K562 (cell line): ENCODE measurements at regions not wholly inside any gene's neighbourhood (a gene's known extent, or its start where the extent isn't known, plus 50 kb on each side); places are given as distances from the start of the nearest gene placed in this dataset.
A peak's percentile ranks its signal among the peaks of the same experiment; 100 is the strongest.

Experiments used
- ATAC-seq: fragments of 200-7000 bp; cut with Tn5 transposase; 3 replicates; pipeline ENCODE4 v1.9.1; 2020; ENCODE audit warnings: moderate library complexity
- BruUV-seq: library from RNA; stranded (reverse); fragments of 400-500 nt; replicated peaks from 2 replicates; lab custom pipeline; 2021; lab: Mats Ljungman, UMichigan
- CTCF ChIA-PET: fragments of 300-600 bp; formaldehyde crosslinking; extraction: SDS; loops from one replicate; lab custom pipeline; 2021; ENCODE audit warnings: low intra/inter-chr PET ratio; lab: Yijun Ruan, JAX
- POLR2A ChIA-PET: fragments of 300-600, 350-650 bp; sonication (Branson Sonifier 250); formaldehyde crosslinking; extraction: SDS; loops from one replicate; lab custom pipeline; 2021; ENCODE audit warnings: antibody characterized with exemption, inconsistent platforms; lab: Yijun Ruan, JAX
- DNase-seq, 4 experiments: peaks; one replicate each; pipeline versions ENCODE4 v3.0.0 to v3.0.0-alpha.2; 2011 to 2018; ENCODE audit warnings: low spot score in 3 of 4, mixed read lengths in 3 of 4; ENCODE audit errors: extremely low read depth in 1 of 4
- FAIRE-seq: peaks from 2 replicates; lab custom pipeline; 2011; peaks lifted over from hg19 to GRCh38; lab: Jason Lieb, UNC
- H2AFZ ChIP-seq: 2 replicates; pipeline ENCODE4 v1.6.0; 2011; ENCODE audit warnings: low read depth, low read length, control low read depth, inconsistent platforms
- H3K27ac ChIP-seq: fragments of 200-600 bp; 3 replicates; pipeline ENCODE4 v1.8.0; 2011; ENCODE audit warnings: low read depth, mild to moderate bottlenecking, control low read depth, inconsistent platforms, low read length, moderate library complexity, mixed read lengths; ENCODE audit errors: extremely low read depth
- H3K27me3 ChIP-seq, 2 experiments: fragments of 300-600 bp in 1 of 2; 2 replicates in 1 of 2; 3 replicates in 1 of 2; pipeline versions ENCODE4 v1.6.0 to v1.8.0; 2011; ENCODE audit warnings: inconsistent platforms in 2 of 2, low read length in 2 of 2, mild to moderate bottlenecking in 1 of 2, mixed read lengths in 1 of 2, moderate library complexity in 1 of 2; ENCODE audit not compliant: control insufficient read depth in 2 of 2, insufficient read depth in 2 of 2
- H3K36me3 ChIP-seq: fragments of 300-600 bp; 3 replicates; pipeline ENCODE4 v1.8.0; 2011; ENCODE audit warnings: mild to moderate bottlenecking, low read length, inconsistent platforms; ENCODE audit not compliant: control insufficient read depth, insufficient read depth
- H3K4me1 ChIP-seq, 2 experiments: fragments of 200-600 bp in 1 of 2; replicated peaks in 1 of 2; 2 replicates in 1 of 2; 3 replicates in 1 of 2; pipeline versions ENCODE4 v1.5.1 to v1.8.0; 2011; ENCODE audit warnings: inconsistent platforms in 2 of 2, low read length in 2 of 2, mild to moderate bottlenecking in 1 of 2, mixed read lengths in 1 of 2, moderate library complexity in 1 of 2; ENCODE audit not compliant: control insufficient read depth in 2 of 2, insufficient read depth in 2 of 2
- H3K4me2 ChIP-seq: 2 replicates; pipeline ENCODE4 v1.6.1; 2011; ENCODE audit warnings: low read length, control low read depth, inconsistent platforms, mixed read lengths; ENCODE audit not compliant: insufficient read depth
- H3K4me3 ChIP-seq: fragments of 200-600 bp; sonication (generic), shearing (Covaris generic); 2 replicates; pipeline ENCODE4 v1.5.1; 2016; ENCODE audit warnings: control low read depth, inconsistent platforms
- H3K79me2 ChIP-seq: fragments of 200-600 bp; 3 replicates; pipeline ENCODE4 v1.8.0; 2011; ENCODE audit warnings: low read length, inconsistent platforms; ENCODE audit not compliant: control insufficient read depth, insufficient read depth
- H3K9ac ChIP-seq, 2 experiments: 2 replicates each; pipeline versions ENCODE4 v1.6.0 to v1.6.1; 2011; ENCODE audit warnings: low read depth in 2 of 2, low read length in 2 of 2, control low read depth in 1 of 2, inconsistent platforms in 1 of 2, mild to moderate bottlenecking in 1 of 2, mixed read lengths in 1 of 2; ENCODE audit not compliant: insufficient read depth in 1 of 2
- H3K9me1 ChIP-seq: one replicate; pipeline ENCODE4 v1.6.0; 2011; ENCODE audit warnings: inconsistent platforms, mild to moderate bottlenecking, low read length, moderate library complexity; ENCODE audit not compliant: control insufficient read depth, insufficient read depth
- H3K9me3 ChIP-seq: replicated peaks from 2 replicates; pipeline ENCODE4 v1.5.1; 2011; ENCODE audit warnings: low read depth, low read length, inconsistent platforms; ENCODE audit not compliant: control insufficient read depth, insufficient read depth
- H4K20me1 ChIP-seq: replicated peaks from 2 replicates; pipeline ENCODE4 v1.6.1; 2011; ENCODE audit warnings: low read length, inconsistent platforms, mixed read lengths; ENCODE audit not compliant: control insufficient read depth, insufficient read depth
- MAZ ChIP-seq, 2 experiments: fragments of 450-650 bp in 1 of 2; sonication (generic) in 1 of 2; formaldehyde crosslinking; IDR thresholded peaks in 1 of 2; conservative IDR thresholded peaks in 1 of 2; 2 replicates each; pipeline versions ENCODE4 v1.4.0 to v1.5.0; 2020; ENCODE audit warnings: mild to moderate bottlenecking in 1 of 2, missing genetic modification reagents in 1 of 2
- MEIS2 ChIP-seq: fragments of 450-650 bp; IDR thresholded peaks from 2 replicates; pipeline ENCODE4 v1.6.1; 2014; ENCODE audit warnings: mild to moderate bottlenecking; ENCODE audit not compliant: partially characterized antibody
- NFIC ChIP-seq: fragments of 450-650 bp; IDR thresholded peaks from 2 replicates; pipeline ENCODE4 v1.6.1; 2017; ENCODE audit warnings: mild to moderate bottlenecking, inconsistent platforms
- ZFP1 ChIP-seq: fragments of 450-650 bp; formaldehyde crosslinking; IDR thresholded peaks from 2 replicates; pipeline ENCODE4 v1.4.0; 2020; ENCODE audit warnings: mild to moderate bottlenecking, mixed read lengths
- WGBS: fragments of 100-300 bp; shearing (Covaris generic); methylation state at CpG from one replicate; pipeline ENCODE4 v1.1.6; 2016; ENCODE audit warnings: low coverage, mixed read lengths; ENCODE audit not compliant: insufficient coverage; ENCODE audit errors: missing lambda C conversion rate; 5-methylcytosine and 5-hydroxymethylcytosine counted together
- in situ Hi-C: fragments of 300-500 bp; cut with MboI; formaldehyde crosslinking; loops from 4 replicates; pipeline ENCODE4 v1.15.0; 2018; ENCODE audit warnings: inconsistent platforms, mixed read lengths
- intact Hi-C: fragments of 100-400 bp; cut with micrococcal nuclease; formaldehyde crosslinking; loops from 2 replicates; pipeline ENCODE4 v1.14.2; 2022

GRCh38 chr1:67596674-67597073 is 88.3 kb upstream of the GADD45A start:
- intact Hi-C loops (no loop called here), in situ Hi-C loops (no loop called here)
- DNase-seq: no peak
- WGBS: 74% methylated on average over 3 of the region's 3 CpGs
- 0 out of 2 replicates have a peak, but pooled peaks have one; percentile 23 for TF ChIP-seq NFIC
- no peak for TF ChIP-seq ZFP1
- H3K27ac ChIP-seq: no peak overlapping the region
- H3K27me3 ChIP-seq: no peaks in the 10 kb centered on the region
- BruUV-seq: no TSS peak
- peaks cover 4 to 5% of the 10 kb centered on the region in 2 experiments; a peak in 3 of 5 replicates for H3K4me1 ChIP-seq
- ChIA-PET CTCF (no interaction called here), POLR2A (interaction anchor here (0.7 to 2.7 kb wide), 2 partner anchors 8 to 14 kb away, joined by 3 to 10 read pairs; no protein-coding TSS in a partner anchor)
- no peak overlapping the region for H3K4me3 ChIP-seq
- no peak overlapping the region for H3K4me2 ChIP-seq
- no peak for ATAC-seq
- no peaks in the 10 kb centered on the region for H3K9me1 ChIP-seq
- H4K20me1 ChIP-seq: no peaks in the 10 kb centered on the region
- H3K9me3 ChIP-seq: no peaks in the 10 kb centered on the region
- no peak overlapping the region for H3K9ac ChIP-seq
- H3K36me3 ChIP-seq: no peaks in the 10 kb centered on the region
- no peaks in the 10 kb centered on the region for H3K79me2 ChIP-seq
- FAIRE-seq: no peak
- H2AFZ ChIP-seq: no peak overlapping the region

DNA sequence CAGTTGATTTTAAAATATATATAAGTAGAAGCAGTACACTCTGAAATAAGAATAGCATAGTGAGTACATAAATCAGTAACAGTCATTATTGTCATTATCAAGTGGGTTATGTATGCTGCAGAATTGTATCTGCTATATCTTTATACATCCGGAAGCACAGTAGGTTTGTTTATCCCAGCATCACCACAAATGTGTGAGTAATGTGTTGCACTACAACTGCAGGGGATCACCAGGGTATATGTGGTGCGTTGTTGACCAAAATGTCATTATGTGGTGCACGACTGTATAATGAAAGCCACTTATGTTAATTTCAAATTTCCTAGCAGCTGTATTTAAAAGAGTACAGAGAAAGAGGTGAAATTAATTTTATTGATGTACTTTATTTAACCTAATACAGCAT is 87.7 kb upstream of the GADD45A start:
- in situ Hi-C loops: no loop called here

More for the DNA sequence above, 87.7 kb upstream of the GADD45A start:
- Histone ChIP-seq H3K4me2 (no peak overlapping the region), H3K4me3 (no peak overlapping the region), H3K27me3 (no peaks in the 10 kb centered on the region), H3K36me3 (no peaks in the 10 kb centered on the region), H2AFZ (no peak overlapping the region), H3K9ac (no peak overlapping the region), H3K79me2 (no peaks in the 10 kb centered on the region), H3K9me3 (no peaks in the 10 kb centered on the region), H3K27ac (no peak overlapping the region), H4K20me1 (no peaks in the 10 kb centered on the region), H3K4me1 (peaks cover 5 to 6% of the 10 kb centered on the region in 2 experiments; a peak in 3 of 5 replicates), H3K9me1 (no peaks in the 10 kb centered on the region)
- ChIA-PET CTCF (no interaction called here), POLR2A (interaction anchor here (0.7 kb wide), 1 partner anchor 9 kb away, joined by 3 read pairs; no protein-coding TSS in a partner anchor)
- no peak for DNase-seq
- 34% methylated on average over 3 of the region's 3 CpGs for WGBS
- intact Hi-C loops: no loop called here
- ATAC-seq: no peak
- TF ChIP-seq MAZ (CRISPR knock-in tag; conservative IDR thresholded peaks at IDR 0.05 in 1 of 2, IDR thresholded peaks at IDR 0.05 in 1 of 2): no peak
- peak; percentile 3 for TF ChIP-seq MEIS2
- FAIRE-seq: peak; percentile 15
- BruUV-seq: no TSS peak
